ENCODE measurements at regions not wholly inside any gene's neighbourhood (a gene's known extent, or its start where the extent isn't known, plus 50 kb on each side); places are given as distances from the start of the nearest gene placed in this dataset.

DNA sequence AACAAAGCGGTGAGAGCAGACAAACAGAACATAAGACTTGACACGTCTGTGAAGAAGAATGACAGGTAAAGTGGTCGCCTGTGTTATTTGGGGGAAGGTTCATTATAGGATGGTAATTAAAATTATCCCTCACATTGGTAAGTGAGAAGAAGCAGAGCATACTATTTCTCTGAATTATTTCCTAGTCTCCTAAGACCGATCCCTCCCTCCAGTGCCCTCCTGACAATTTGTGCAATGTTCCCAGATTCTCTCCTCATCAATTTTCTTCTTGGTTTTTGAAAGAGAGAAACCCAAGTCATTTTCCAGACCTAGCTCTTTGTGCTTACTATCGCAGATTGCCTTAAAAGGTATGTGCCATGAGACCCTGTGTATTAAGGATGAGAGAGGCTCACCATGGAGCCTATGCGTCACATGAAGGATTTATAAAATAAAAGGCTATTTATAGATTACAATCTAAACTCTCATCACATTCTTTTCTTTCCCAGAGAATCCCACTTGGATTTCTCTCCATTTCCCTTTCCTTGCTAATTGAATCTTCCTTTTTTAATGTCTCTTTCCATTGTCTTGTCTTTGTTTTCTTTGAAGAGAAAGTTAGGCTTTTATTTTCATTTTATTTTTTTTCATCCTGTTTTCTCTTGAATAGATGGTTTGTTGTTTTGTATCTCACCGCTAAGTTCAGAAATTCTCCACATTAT lies 112.0 kb downstream of the PPP1R3A start:
- DNase-seq: no peak
- intact Hi-C loops (cut with DNase I): no loop called here
- H3K27ac ChIP-seq: no peak overlapping the region
- 78 to 80% methylated on average over 7 of the region's 7 CpGs for WGBS, 2 donors
- no peak for ATAC-seq
- H3K9me3 ChIP-seq: no peaks in the 10 kb centered on the region
- H3K4me1 ChIP-seq: peaks cover 0 to under 1% (median 0%) of the 10 kb centered on the region in 9 donors
- TF ChIP-seq, protein P1, sequence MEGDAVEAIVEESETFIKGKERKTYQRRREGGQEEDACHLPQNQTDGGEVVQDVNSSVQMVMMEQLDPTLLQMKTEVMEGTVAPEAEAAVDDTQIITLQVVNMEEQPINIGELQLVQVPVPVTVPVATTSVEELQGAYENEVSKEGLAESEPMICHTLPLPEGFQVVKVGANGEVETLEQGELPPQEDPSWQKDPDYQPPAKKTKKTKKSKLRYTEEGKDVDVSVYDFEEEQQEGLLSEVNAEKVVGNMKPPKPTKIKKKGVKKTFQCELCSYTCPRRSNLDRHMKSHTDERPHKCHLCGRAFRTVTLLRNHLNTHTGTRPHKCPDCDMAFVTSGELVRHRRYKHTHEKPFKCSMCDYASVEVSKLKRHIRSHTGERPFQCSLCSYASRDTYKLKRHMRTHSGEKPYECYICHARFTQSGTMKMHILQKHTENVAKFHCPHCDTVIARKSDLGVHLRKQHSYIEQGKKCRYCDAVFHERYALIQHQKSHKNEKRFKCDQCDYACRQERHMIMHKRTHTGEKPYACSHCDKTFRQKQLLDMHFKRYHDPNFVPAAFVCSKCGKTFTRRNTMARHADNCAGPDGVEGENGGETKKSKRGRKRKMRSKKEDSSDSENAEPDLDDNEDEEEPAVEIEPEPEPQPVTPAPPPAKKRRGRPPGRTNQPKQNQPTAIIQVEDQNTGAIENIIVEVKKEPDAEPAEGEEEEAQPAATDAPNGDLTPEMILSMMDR (IDR thresholded peaks at IDR 0.05): no peak
- no peak overlapping the region for H3K4me3 ChIP-seq
- no peaks in the 10 kb centered on the region for H3K27me3 ChIP-seq
- no peaks in the 10 kb centered on the region for H3K36me3 ChIP-seq

DNA sequence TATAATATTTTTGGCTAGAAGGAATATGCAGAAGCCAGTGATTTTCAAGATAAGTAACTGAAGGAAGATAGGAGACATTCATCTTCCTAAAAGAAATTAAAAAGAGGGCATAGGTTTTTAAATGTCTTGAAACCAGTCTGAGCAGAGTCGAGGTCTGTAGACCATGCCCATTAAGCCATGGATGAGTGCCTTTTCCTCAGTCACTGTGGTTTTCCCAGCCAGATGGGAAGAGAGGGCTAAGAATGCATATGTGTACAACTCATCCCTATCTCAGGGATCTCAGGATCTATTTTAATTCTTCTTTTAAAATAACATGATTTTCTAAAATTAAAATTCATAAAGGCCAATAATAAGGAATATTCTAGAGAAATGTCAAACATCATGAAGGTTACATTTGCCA lies 112.8 kb downstream of the PPP1R3A start:
- no peaks in the 10 kb centered on the region for H3K9me3 ChIP-seq
- H3K4me1 ChIP-seq: no peaks in the 10 kb centered on the region
- DNase-seq (no peak), ATAC-seq (no peak)
- WGBS, 2 donors: 74 to 91% methylated on average over 1 of the region's 1 CpG
- TF ChIP-seq, protein P1 (IDR thresholded peaks at IDR 0.05): no peak
- no peak overlapping the region for H3K27ac ChIP-seq
- no peak overlapping the region for H3K4me3 ChIP-seq
- intact Hi-C loops (cut with DNase I): no loop called here
- no peaks in the 10 kb centered on the region for H3K27me3 ChIP-seq
- no peaks in the 10 kb centered on the region for H3K36me3 ChIP-seq

DNA sequence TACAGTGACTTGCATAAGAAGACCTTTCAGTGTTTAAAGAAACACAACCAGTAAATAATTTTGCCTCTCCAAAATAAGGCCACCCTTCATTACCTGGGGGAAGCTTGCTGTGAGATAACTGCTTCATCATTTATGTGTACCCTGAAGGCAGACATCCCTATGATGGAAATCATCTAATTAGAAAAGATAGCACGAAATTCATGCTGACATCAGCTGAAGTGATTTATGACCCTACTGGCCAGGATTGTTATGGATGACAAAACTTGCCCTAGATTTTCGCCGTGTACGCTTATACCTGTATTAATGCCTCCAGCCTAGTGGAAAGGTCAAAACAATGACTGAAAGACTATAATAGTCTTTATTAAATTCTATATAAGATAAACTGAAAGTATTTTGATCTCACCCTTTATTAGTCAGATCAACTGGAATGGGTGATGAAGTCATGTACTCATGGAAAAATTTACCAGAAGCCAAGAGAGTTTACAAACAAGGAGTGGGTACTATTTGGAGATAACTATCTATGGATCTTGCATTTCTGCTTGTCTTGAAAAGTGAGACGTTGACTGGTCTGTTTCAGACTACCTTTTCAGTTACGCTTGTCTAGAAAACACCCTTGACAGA lies 114.2 kb downstream of the PPP1R3A start:
- ATAC-seq (no peak), DNase-seq (no peak)
- intact Hi-C loops (cut with DNase I): no loop called here
- Histone ChIP-seq H3K27ac (no peak overlapping the region), H3K27me3 (no peaks in the 10 kb centered on the region), H3K36me3 (no peaks in the 10 kb centered on the region), H3K4me1 (no peaks in the 10 kb centered on the region), H3K4me3 (no peak overlapping the region), H3K9me3 (no peaks in the 10 kb centered on the region)
- TF ChIP-seq, protein P1 (IDR thresholded peaks at IDR 0.05): no peak
- WGBS, 2 donors: 79 to 87% methylated on average over 6 of the region's 6 CpGs

GRCh38 chr7:113801751-113802150 lies 117.1 kb downstream of the PPP1R3A start:
- intact Hi-C loops (cut with DNase I): no loop called here
- Histone ChIP-seq H3K4me3 (no peak overlapping the region), H3K27ac (no peak overlapping the region), H3K27me3 (no peaks in the 10 kb centered on the region), H3K4me1 (no peaks in the 10 kb centered on the region), H3K9me3 (no peaks in the 10 kb centered on the region), H3K36me3 (no peaks in the 10 kb centered on the region)
- TF ChIP-seq, protein P1 (IDR thresholded peaks at IDR 0.05): no peak
- WGBS, 2 donors: 56 to 69% methylated on average over 1 of the region's 1 CpG
- ATAC-seq (no peak), DNase-seq (no peak)
